ENCODE measurements at regions not wholly inside any gene's neighbourhood (a gene's known extent, or its start where the extent isn't known, plus 50 kb on each side); places are given as distances from the start of the nearest gene placed in this dataset.

DNA sequence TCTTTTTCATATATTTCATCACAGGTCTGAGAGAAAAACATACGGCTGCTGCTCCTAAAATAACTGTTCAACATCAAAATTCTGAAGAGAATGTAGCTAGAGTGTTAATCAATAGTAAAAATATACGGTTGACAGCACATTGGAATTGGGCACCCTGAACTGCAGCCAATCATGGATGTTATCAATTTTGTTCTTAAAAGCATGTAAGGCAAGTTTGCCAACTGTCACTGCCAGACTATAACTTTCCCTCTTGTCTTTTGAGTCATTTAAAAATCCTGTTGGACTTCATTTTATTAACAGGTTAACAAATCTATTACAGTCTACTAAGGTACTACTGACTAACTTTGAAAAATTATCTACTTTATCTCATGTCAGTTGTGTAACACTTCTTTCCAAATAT lies 592.8 kb downstream of the HACE1 start:
- POLR2A ChIA-PET = no interaction called here
- H3K4me2 ChIP-seq (ENCODE audit: control insufficient read depth, insufficient read depth) = no peak overlapping the region
- H3K36me3 ChIP-seq (ENCODE audit: control insufficient read depth in 2 of 2, insufficient read depth in 2 of 2, low read length in 1 of 2) = no peaks in the 10 kb centered on the region
- no peak overlapping the region for H2AFZ ChIP-seq (ENCODE audit: control insufficient read depth, low read depth, low read length)
- no peaks in the 10 kb centered on the region for H4K20me1 ChIP-seq (ENCODE audit: control insufficient read depth, insufficient read depth)
- no peaks in the 10 kb centered on the region for H3K4me1 ChIP-seq (ENCODE audit: control insufficient read depth, insufficient read depth, low read length)
- no peak for DNase-seq (ENCODE audit: low read depth, low spot score)
- SMC1A ChIA-PET (ENCODE audit: uncharacterized antibody, unreplicated experiment) = no interaction called here
- no peak for ATAC-seq
- no peak for FAIRE-seq
- 14% methylated on average over 2 of the region's 2 CpGs for WGBS (ENCODE audit: insufficient coverage, insufficient replicate concordance, low lambda C conversion rate, missing lambda C conversion rate)
- H3K79me2 ChIP-seq (ENCODE audit: control insufficient read depth, insufficient read depth, low read length) = no peaks in the 10 kb centered on the region
- in situ Hi-C loops (cut with MboI) = no loop called here
- H3K27me3 ChIP-seq (replicated peaks in 1 of 2; ENCODE audit: control insufficient read depth in 2 of 2, insufficient read depth in 2 of 2, low read length in 1 of 2) = no peaks in the 10 kb centered on the region
- RAD21 ChIA-PET (ENCODE audit: unreplicated experiment) = no interaction called here
- H3K27ac ChIP-seq (ENCODE audit: control insufficient read depth, insufficient read depth) = no peak overlapping the region
- no peak overlapping the region for H3K9ac ChIP-seq (ENCODE audit: control insufficient read depth, insufficient read depth, low read length)
- intact Hi-C loops (cut with micrococcal nuclease; ENCODE audit: unreplicated experiment) = no loop called here
- no TSS peak for BruUV-seq (replicated peaks)
- H3K9me3 ChIP-seq (replicated peaks; ENCODE audit: control insufficient read depth, insufficient read depth, low read length) = no peaks in the 10 kb centered on the region
- CTCF ChIA-PET = no interaction called here
- H3K4me3 ChIP-seq = no peak overlapping the region
- TF ChIP-seq E2F8 (IDR thresholded peaks at IDR 0.05; ENCODE audit: low read depth, partially characterized antibody) (no peak), ATF7 (IDR thresholded peaks at IDR 0.05; ENCODE audit: low read depth) (no peak), SRF (IDR thresholded peaks at IDR 0.05; ENCODE audit: low read depth in 2 of 2, low read length in 2 of 2) (no peak), POU2F2 (IDR thresholded peaks at IDR 0.05; ENCODE audit: borderline replicate concordance, low read depth, low read length) (no peak), CEBPZ (IDR thresholded peaks at IDR 0.05; ENCODE audit: low read depth, low read length) (no peak), ZBED1 (IDR thresholded peaks at IDR 0.05; ENCODE audit: borderline replicate concordance) (no peak), ATF2 (IDR thresholded peaks at IDR 0.05; ENCODE audit: low read length) (no peak), RCOR1 (conservative IDR thresholded peaks at IDR 0.05; ENCODE audit: low read depth, low read length) (no peak), MYC (IDR thresholded peaks at IDR 0.05; ENCODE audit: insufficient read depth, insufficient read length, insufficient replicate concordance, low read length, severe bottlenecking) (no peak)
- TF ChIP-seq, protein P1, sequence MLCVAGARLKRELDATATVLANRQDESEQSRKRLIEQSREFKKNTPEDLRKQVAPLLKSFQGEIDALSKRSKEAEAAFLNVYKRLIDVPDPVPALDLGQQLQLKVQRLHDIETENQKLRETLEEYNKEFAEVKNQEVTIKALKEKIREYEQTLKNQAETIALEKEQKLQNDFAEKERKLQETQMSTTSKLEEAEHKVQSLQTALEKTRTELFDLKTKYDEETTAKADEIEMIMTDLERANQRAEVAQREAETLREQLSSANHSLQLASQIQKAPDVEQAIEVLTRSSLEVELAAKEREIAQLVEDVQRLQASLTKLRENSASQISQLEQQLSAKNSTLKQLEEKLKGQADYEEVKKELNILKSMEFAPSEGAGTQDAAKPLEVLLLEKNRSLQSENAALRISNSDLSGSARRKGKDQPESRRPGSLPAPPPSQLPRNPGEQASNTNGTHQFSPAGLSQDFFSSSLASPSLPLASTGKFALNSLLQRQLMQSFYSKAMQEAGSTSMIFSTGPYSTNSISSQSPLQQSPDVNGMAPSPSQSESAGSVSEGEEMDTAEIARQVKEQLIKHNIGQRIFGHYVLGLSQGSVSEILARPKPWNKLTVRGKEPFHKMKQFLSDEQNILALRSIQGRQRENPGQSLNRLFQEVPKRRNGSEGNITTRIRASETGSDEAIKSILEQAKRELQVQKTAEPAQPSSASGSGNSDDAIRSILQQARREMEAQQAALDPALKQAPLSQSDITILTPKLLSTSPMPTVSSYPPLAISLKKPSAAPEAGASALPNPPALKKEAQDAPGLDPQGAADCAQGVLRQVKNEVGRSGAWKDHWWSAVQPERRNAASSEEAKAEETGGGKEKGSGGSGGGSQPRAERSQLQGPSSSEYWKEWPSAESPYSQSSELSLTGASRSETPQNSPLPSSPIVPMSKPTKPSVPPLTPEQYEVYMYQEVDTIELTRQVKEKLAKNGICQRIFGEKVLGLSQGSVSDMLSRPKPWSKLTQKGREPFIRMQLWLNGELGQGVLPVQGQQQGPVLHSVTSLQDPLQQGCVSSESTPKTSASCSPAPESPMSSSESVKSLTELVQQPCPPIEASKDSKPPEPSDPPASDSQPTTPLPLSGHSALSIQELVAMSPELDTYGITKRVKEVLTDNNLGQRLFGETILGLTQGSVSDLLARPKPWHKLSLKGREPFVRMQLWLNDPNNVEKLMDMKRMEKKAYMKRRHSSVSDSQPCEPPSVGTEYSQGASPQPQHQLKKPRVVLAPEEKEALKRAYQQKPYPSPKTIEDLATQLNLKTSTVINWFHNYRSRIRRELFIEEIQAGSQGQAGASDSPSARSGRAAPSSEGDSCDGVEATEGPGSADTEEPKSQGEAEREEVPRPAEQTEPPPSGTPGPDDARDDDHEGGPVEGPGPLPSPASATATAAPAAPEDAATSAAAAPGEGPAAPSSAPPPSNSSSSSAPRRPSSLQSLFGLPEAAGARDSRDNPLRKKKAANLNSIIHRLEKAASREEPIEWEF (IDR thresholded peaks at IDR 0.05; ENCODE audit: insufficient replicate concordance, low read depth, low read length) = no peak
